HG02981 (cell line): ENCODE measurements at regions not wholly inside any gene's neighbourhood (a gene's known extent, or its start where the extent isn't known, plus 50 kb on each side); places are given as distances from the start of the nearest gene placed in this dataset.
A peak's percentile ranks its signal among the peaks of the same experiment; 100 is the strongest.
"Not testable (repeated sequence)": the region's sequence is repeated elsewhere in the genome, so short reads cannot be mapped to it uniquely, and the experiment has no call there.

Experiments
- ATAC-seq: cut with Tn5 transposase; IDR thresholded peaks from one replicate; pipeline ENCODE4 v1.9.1; 2021; ENCODE audit warnings: mild to moderate bottlenecking, moderate library complexity; ENCODE audit not compliant: unreplicated experiment

- no peak for ATAC-seq
Observed at GRCh38 chr5:41995193-41995592, 70.1 kb downstream of the FBXO4 start.

- no peak for ATAC-seq
Observed at GRCh38 chr5:42001673-42002072, 76.6 kb downstream of the FBXO4 start.

GRCh38 chr5:42003852-42004251 is 78.8 kb downstream of the FBXO4 start:
- ATAC-seq: not testable (repeated sequence)

GRCh38 chr5:42005561-42006153 is 80.6 kb downstream of the FBXO4 start:
- peak; percentile 79 for ATAC-seq

DNA sequence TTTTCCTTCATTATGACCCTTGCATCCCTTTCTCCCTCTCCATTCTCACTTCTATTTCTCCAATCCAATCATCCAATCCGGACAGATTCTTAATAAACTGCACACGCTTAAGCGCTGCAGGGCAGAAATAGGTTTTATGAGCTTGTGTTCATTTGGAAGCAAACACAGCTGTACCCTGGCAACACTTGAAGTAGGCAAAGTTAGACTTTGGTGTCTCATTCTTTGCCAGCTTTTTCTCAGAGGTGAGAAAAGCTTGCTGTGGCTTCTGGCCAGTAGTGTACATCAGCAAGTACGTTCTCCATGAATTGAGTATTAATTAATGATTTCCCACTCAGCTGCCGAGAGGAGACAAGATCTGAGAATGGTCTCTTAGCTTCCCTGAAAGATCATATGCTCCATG is 88.5 kb downstream of the FBXO4 start:
- ATAC-seq: no peak

DNA sequence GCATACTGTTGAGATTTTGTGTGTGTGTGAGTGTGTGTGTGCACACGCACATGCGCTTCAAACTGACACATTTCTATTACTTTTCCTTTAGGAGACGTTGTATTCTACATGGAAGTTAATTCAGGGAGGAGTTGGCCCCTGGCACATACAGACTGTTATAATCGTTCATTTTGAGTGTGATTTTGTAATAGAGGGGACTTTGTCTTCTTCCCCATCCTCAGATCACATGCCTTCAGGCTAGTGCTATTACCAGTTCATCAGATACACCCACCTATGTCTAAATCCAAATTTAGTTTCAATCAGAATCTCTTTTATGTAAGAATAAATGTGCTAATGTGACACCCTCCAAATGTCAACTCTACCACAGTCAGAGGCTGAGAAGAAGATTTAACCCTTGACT is 90.2 kb downstream of the FBXO4 start:
- ATAC-seq: no peak

GRCh38 chr5:42015681-42016080 is 90.6 kb downstream of the FBXO4 start:
- ATAC-seq: no peak

DNA sequence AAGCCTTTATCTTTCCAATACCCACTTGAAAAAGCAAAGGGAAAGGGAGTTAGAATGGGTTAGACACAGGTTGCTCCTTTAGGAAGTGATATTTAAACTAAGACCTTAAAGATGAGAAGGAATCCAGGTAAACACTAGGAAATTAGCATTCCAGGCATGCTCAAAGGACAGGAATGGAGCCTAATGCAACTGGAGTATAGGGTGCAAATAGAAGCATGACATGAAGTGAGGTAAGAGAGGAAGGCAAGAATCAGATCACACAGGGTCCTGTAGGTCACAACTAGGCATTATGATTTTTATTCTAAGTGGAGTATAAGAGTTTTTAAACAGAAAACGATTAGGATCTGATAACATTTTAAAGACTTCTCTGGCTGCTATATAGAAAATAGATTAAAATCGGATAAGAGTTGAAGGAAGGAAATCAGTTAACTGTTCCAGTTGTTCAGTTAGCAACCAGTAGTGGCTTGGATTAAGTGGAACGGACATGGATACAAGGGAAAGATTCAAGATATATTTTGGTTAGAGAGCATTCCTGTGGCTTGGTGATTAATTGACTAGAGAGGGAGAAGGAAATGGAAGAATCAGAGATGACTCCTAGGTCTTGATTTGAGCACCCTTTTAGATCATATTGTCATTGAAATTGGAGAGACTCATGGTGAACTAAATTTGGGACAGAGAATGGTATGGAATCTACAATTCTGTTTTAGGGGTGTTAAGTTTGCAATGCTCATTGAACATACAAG is 95.9 kb downstream of the FBXO4 start:
- ATAC-seq: no peak

GRCh38 chr5:42021923-42022322 is 96.8 kb downstream of the FBXO4 start:
- no peak for ATAC-seq

DNA sequence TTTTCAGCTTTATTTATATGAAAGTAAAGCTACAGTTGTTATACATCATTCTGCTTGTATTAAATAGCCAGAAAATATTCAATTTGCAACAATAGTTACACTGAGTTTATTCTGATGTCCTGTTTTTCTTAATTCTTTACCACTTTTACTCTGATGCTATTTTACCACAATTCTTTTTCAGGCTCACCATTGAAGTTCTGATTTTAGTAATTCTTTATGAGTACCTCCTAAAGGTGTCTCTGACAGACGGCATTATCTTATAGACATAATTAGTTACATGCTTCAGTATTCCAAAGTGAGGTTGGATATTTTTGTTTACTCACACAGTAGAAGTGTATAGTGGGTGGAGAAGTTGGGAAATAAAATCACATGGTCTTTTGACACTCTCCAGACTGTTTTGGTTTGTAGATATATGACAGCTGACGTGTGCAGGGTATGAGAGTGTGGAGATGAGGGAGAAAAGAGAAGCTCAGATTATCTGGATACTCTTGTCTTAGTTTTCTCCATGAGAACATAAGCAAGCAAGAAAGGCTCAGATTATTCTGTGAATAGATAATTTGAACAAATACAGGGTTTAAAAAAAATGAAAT is 97.4 kb downstream of the FBXO4 start:
- no peak for ATAC-seq

DNA sequence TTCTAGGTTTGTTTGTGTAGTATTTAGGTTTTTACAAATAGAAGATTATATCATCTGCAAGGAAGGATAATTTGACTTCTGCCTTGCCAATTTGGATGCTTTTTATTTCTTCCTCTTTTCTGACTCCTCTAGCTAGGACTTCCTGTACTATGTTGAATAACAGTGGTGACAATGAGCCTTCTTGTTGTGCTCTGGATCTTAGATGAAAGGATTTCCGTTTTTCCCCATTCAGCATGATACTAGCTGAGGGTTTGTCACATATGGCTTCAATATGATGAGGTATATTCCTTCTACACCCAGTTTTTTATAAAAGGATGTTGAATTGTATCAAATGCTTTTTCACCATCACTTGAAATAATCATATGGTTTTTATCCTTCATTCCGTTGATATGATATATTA is 101.4 kb downstream of the FBXO4 start:
- no peak for ATAC-seq

GRCh38 chr5:42032137-42032536 is 107.1 kb downstream of the FBXO4 start:
- ATAC-seq: no peak

- no peak for ATAC-seq
Observed at GRCh38 chr5:42035526-42035925, 110.4 kb downstream of the FBXO4 start.

DNA sequence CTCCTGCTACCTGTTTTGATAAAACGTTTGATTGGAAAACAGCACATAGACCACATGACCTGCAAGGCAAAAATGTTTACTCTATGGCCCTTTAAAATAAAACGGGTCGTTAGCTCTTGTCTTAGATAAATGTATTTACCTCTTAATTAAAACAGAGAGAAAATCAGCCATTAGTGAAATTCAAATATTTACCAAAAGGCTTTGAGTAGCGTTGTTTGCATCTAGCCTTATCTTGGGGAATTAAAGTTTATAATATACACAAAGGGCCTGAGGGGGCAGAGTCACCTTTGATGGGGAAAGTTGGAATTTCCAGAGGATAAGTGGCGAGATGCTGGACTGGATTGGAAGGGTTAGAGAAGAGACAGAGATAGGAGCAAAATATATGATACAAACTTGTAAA is 111.3 kb downstream of the FBXO4 start:
- no peak for ATAC-seq

DNA sequence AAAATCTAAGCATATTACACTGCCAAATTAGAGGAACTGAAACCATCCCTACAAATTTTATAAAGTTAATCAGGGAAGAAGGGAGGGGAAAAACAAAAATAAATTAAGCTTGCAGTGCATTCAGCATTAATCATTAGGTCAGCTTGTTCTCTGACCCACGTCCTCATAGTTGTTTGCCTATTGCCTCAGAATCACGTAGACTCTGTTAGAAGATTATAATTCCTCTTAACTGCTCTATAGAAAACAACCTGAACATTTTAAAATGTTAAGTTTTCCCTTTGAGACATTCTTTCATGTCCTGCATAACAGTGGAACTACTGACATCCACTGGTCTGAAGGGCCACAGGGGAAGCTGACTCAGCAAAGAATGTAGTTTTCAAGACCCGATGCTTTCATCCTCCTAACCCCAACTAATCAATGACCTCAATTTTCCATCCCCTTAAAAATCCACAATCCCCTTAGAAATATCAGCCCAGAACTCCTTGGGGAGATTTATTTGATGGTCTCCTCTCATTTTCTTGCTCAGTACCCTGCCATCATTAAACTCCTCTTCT is 112.4 kb downstream of the FBXO4 start:
- ATAC-seq: no peak

DNA sequence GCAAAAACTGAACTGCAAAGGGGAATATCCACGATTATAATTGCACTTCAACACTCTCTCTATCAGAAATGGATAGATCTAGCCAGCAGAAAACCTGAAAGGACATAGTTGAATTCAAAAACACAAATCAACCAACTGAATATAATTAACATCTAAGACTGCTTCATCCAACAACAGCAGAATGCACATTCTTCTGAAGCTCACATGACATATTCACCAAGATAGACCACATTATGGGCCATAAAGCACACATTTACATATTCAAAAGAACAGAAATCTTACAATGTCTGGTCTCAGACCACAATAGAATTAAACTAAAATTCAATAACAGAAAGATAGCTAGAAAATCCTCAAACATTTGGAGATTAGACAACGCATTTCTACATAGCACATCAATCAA is 118.3 kb downstream of the FBXO4 start:
- no peak for ATAC-seq

GRCh38 chr5:42057254-42057690 is 132.2 kb downstream of the FBXO4 start:
- peak; percentile 93 for ATAC-seq

DNA sequence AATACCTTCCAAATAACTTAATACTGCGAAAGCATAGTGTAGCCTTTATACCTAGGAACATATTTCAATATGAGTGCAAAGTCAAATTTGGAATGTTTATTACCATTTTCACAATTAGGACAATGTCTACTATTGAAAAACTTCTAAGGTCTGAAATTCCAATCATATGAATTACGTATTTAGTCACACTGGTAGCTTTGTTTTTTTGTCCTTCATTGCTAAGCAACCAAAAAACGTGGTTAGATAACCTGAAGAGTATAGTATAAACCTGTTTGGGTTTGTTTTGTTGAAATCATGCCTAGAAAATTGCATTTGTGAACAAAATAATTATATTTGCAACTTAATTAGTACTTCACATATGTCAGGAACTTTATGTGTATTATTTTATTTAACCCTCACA is 134.2 kb downstream of the FBXO4 start:
- no peak for ATAC-seq

DNA sequence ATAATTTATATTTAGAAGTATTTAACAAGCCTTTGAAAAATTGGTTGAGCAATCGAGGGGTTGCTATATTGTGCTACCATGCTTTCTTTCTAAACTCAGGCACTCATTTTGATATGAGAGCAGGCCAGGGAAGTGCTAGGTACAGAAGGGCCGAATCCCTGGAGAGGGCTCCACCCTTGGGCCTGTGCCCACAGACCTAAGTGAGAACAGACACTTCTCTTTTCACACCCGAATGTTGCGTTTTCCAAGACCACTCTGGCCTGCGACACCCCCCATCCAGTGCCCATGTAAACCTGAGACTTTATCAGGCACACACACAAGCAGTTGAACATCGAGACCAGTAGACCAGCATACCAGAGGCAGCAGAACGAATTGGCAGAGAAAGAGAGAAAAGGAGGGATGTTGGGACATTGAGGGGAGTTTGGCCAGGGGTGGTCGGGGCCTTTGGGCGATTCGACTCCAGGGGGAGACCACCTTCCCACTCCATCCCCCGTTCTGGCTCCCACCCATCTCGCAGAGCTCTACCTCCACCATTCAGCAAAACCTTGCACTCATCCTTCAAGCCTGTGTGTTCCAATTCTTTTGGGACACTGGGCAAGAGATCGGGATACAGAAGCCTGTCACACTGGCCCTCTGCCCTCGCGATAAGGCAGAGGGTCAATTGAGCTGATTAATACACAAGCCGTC is 134.8 kb downstream of the FBXO4 start:
- no peak for ATAC-seq

- no peak for ATAC-seq
Observed at GRCh38 chr5:42061121-42061520, 136.0 kb downstream of the FBXO4 start.

DNA sequence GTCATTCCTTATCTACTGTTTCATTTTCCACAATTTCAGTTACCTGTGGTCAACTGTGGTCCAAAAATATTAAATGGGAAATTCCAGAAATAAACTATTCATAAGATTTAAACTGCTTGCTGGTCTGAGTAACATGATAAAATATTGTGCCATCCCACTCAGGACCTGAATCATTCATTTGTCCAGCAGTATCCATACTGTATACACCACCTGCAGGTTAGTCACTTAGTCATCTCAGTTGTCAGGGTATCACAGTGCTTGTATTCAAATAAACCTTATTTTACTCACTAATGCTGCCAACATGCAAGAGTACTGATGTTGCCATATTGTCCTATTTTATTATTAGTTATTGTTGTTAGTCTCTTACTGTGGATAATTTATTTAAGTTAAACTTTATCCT is 139.7 kb downstream of the FBXO4 start:
- no peak for ATAC-seq
